Liver (tissue), 8 donors: ENCODE measurements at regions not wholly inside any gene's neighbourhood (a gene's known extent, or its start where the extent isn't known, plus 50 kb on each side); places are given as distances from the start of the nearest gene placed in this dataset.

Experiments
- DNase-seq: peaks from one replicate; pipeline ENCODE4 v3.0.0-alpha.2; 2017; ENCODE audit warnings: low spot score
- H3K27ac ChIP-seq, 2 donors: one replicate each; pipeline ENCODE4 v1.7.0; 2013; ENCODE audit warnings: inconsistent platforms in 2 of 2, low read length in 2 of 2, control low read depth in 1 of 2, low read depth in 1 of 2, mild to moderate bottlenecking in 1 of 2
- H3K27me3 ChIP-seq, 4 donors: one replicate each; pipeline versions ENCODE4 v1.6.1 to v1.7.0; 2013; ENCODE audit warnings: low read length in 3 of 4, inconsistent platforms in 1 of 4, mild to moderate bottlenecking in 1 of 4, moderate library complexity in 1 of 4; ENCODE audit not compliant: control insufficient read depth in 4 of 4, insufficient read depth in 4 of 4
- H3K36me3 ChIP-seq, 4 donors: one replicate each; pipeline versions ENCODE4 v1.6.1 to v1.7.0; 2013; ENCODE audit warnings: low read length in 3 of 4, mild to moderate bottlenecking in 3 of 4, low read depth in 1 of 4, moderate library complexity in 1 of 4; ENCODE audit not compliant: control insufficient read depth in 4 of 4, insufficient read depth in 3 of 4
- H3K4me1 ChIP-seq, 4 donors: one replicate each; pipeline versions ENCODE4 v1.6.1 to v1.7.0; 2013; ENCODE audit warnings: low read length in 3 of 4, mild to moderate bottlenecking in 3 of 4, moderate library complexity in 1 of 4; ENCODE audit not compliant: control insufficient read depth in 4 of 4, insufficient read depth in 4 of 4
- H3K4me3 ChIP-seq, 3 donors: one replicate each; pipeline versions ENCODE4 v1.6.1 to v1.7.0; 2013; ENCODE audit warnings: low read length in 3 of 3, control low read depth in 1 of 3, low read depth in 1 of 3, mild to moderate bottlenecking in 1 of 3
- H3K9ac ChIP-seq, 2 donors: one replicate each; pipeline ENCODE4 v1.7.0; 2013; ENCODE audit warnings: low read length in 2 of 2, mild to moderate bottlenecking in 2 of 2, moderate library complexity in 2 of 2, control low read depth in 1 of 2, low read depth in 1 of 2
- H3K9me3 ChIP-seq, 4 donors: one replicate each; pipeline versions ENCODE4 v1.6.1 to v1.7.0; 2013; ENCODE audit warnings: low read length in 3 of 4; ENCODE audit not compliant: control insufficient read depth in 4 of 4
- EGR1 ChIP-seq, 2 donors: IDR thresholded peaks; 2 replicates each; pipeline ENCODE4 v1.6.1; 2016 to 2018; ENCODE audit warnings: antibody characterized with exemption in 2 of 2, low read depth in 2 of 2
- FOXA1 ChIP-seq: IDR thresholded peaks from 2 replicates; pipeline ENCODE4 v1.6.1; 2016; ENCODE audit warnings: antibody characterized with exemption
- FOXA2 ChIP-seq: IDR thresholded peaks from 2 replicates; pipeline ENCODE4 v1.6.1; 2016; ENCODE audit warnings: antibody characterized with exemption
- GABPA ChIP-seq, 2 donors: IDR thresholded peaks in 1 of 2; conservative IDR thresholded peaks in 1 of 2; 2 replicates each; pipeline ENCODE4 v1.6.1; 2016; ENCODE audit warnings: antibody characterized with exemption in 2 of 2, mild to moderate bottlenecking in 1 of 2, moderate library complexity in 1 of 2
- HNF4A ChIP-seq, 2 donors: conservative IDR thresholded peaks; 2 replicates each; pipeline ENCODE4 v1.6.1; 2016; ENCODE audit warnings: antibody characterized with exemption in 2 of 2, mild to moderate bottlenecking in 2 of 2
- HNF4G ChIP-seq: IDR thresholded peaks from 2 replicates; pipeline ENCODE4 v1.6.1; 2016; ENCODE audit warnings: antibody characterized with exemption
- JUND ChIP-seq, 2 donors: IDR thresholded peaks; 2 replicates each; pipeline ENCODE4 v1.6.1; 2016; ENCODE audit warnings: antibody characterized with exemption in 2 of 2
- NR2F2 ChIP-seq: IDR thresholded peaks from 2 replicates; pipeline ENCODE4 v1.6.1; 2016; ENCODE audit warnings: antibody characterized with exemption
- RAD21 ChIP-seq, 2 donors: IDR thresholded peaks; 2 replicates each; pipeline ENCODE4 v1.6.1; 2016; ENCODE audit warnings: antibody characterized with exemption in 2 of 2, mild to moderate bottlenecking in 2 of 2
- RXRA ChIP-seq, 2 donors: IDR thresholded peaks; 2 replicates each; pipeline ENCODE4 v1.6.1; 2017 to 2018; ENCODE audit warnings: antibody characterized with exemption in 2 of 2, mild to moderate bottlenecking in 1 of 2
- SP1 ChIP-seq: IDR thresholded peaks from 2 replicates; pipeline ENCODE4 v1.6.1; 2018; ENCODE audit warnings: antibody characterized with exemption, mild to moderate bottlenecking
- TAF1 ChIP-seq: conservative IDR thresholded peaks from 2 replicates; pipeline ENCODE4 v1.6.1; 2016; ENCODE audit warnings: antibody characterized with exemption, mild to moderate bottlenecking
- YY1 ChIP-seq: IDR thresholded peaks from 2 replicates; pipeline ENCODE4 v1.6.1; 2016; ENCODE audit warnings: antibody characterized with exemption, mild to moderate bottlenecking
- ZBTB33 ChIP-seq: IDR thresholded peaks from 2 replicates; pipeline ENCODE4 v1.6.1; 2016; ENCODE audit warnings: antibody characterized with exemption
- WGBS: extraction: QIAGEN DNeasy Blood & Tissue Kit; methylation state at CpG from one replicate; pipeline ENCODE4 v1.1.7; 2013; 5-methylcytosine and 5-hydroxymethylcytosine counted together
- TF ChIP-seq, protein P1 (sequence below): fragments of 150-350 bp; IDR thresholded peaks from 2 replicates; pipeline ENCODE4 v1.5.1; 2017; ENCODE audit warnings: improper control_type of control experiment, low read depth, low read length; ENCODE audit not compliant: missing input control
- TF ChIP-seq, protein P2 (sequence below): IDR thresholded peaks from 2 replicates; pipeline ENCODE4 v1.6.1; 2016; ENCODE audit warnings: antibody characterized with exemption
- donor health status: healthy.
- donor health status: healthy.
- donor health status: healthy.
- donor health status: healthy.
- donor health status: healthy.

GRCh38 chr9:95645579-95645978 lies 128.8 kb upstream of the PTCH1 start (continued):
- TF ChIP-seq, protein P1, sequence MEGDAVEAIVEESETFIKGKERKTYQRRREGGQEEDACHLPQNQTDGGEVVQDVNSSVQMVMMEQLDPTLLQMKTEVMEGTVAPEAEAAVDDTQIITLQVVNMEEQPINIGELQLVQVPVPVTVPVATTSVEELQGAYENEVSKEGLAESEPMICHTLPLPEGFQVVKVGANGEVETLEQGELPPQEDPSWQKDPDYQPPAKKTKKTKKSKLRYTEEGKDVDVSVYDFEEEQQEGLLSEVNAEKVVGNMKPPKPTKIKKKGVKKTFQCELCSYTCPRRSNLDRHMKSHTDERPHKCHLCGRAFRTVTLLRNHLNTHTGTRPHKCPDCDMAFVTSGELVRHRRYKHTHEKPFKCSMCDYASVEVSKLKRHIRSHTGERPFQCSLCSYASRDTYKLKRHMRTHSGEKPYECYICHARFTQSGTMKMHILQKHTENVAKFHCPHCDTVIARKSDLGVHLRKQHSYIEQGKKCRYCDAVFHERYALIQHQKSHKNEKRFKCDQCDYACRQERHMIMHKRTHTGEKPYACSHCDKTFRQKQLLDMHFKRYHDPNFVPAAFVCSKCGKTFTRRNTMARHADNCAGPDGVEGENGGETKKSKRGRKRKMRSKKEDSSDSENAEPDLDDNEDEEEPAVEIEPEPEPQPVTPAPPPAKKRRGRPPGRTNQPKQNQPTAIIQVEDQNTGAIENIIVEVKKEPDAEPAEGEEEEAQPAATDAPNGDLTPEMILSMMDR: no peak
- TF ChIP-seq YY1 (no peak), HNF4A (conservative IDR thresholded peaks at IDR 0.05) (no peak), EGR1 (IDR thresholded peaks at IDR 0.05; ENCODE audit: low read depth in 2 of 2) (no peak), NR2F2 (no peak), FOXA2 (no peak), RAD21 (IDR thresholded peaks at IDR 0.05) (no peak)

DNA sequence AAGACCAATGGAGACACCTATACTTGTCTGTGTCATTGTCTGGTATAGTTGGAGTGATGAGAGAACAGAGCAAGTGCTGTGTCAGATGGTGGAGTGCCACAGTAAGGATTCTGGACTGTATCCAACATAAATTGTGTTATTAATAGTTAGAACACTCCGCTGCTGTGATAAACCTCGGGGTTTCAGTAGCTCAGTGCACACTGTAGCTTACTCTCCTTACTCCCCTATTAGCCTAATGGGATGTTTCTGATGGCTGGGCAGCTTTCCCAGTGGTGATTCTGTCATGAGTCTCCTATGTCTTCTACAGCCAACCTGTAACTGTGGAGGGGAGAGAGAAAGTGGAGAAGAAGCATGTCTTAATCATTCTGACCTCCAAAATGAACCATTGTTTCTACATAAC lies 127.6 kb upstream of the PTCH1 start:
- Histone ChIP-seq H3K27me3 (no peaks in the 10 kb centered on the region), H3K4me3 (no peak overlapping the region), H3K4me1 (no peaks in the 10 kb centered on the region), H3K9me3 (no peaks in the 10 kb centered on the region), H3K9ac (no peak overlapping the region), H3K36me3 (no peaks in the 10 kb centered on the region), H3K27ac (no peak overlapping the region)
- TF ChIP-seq GABPA (IDR thresholded peaks at IDR 0.05 in 1 of 2, conservative IDR thresholded peaks at IDR 0.05 in 1 of 2) (no peak), HNF4A (conservative IDR thresholded peaks at IDR 0.05) (no peak), JUND (IDR thresholded peaks at IDR 0.05) (no peak), HNF4G (no peak), FOXA1 (no peak), YY1 (no peak), EGR1 (IDR thresholded peaks at IDR 0.05; ENCODE audit: low read depth in 2 of 2) (no peak), RXRA (IDR thresholded peaks at IDR 0.05) (no peak), RAD21 (IDR thresholded peaks at IDR 0.05) (no peak), ZBTB33 (no peak), SP1 (no peak), FOXA2 (no peak)
- TF ChIP-seq, protein P2, sequence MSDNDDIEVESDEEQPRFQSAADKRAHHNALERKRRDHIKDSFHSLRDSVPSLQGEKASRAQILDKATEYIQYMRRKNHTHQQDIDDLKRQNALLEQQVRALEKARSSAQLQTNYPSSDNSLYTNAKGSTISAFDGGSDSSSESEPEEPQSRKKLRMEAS: no peak
- TF ChIP-seq, protein P1: no peak
- WGBS: 83% methylated on average over 2 of the region's 2 CpGs
- DNase-seq: no peak

- DNase-seq: no peak
- H3K9me3 ChIP-seq: no peaks in the 10 kb centered on the region
- H3K4me3 ChIP-seq: no peak overlapping the region
- no peaks in the 10 kb centered on the region for H3K27me3 ChIP-seq
- no peaks in the 10 kb centered on the region for H3K4me1 ChIP-seq
- no peak overlapping the region for H3K27ac ChIP-seq
- H3K9ac ChIP-seq: no peak overlapping the region
- 69% methylated on average over 4 of the region's 4 CpGs for WGBS
- no peaks in the 10 kb centered on the region for H3K36me3 ChIP-seq
- TF ChIP-seq, protein P2: no peak
- TF ChIP-seq TAF1 (no peak), JUND (IDR thresholded peaks at IDR 0.05) (no peak), ZBTB33 (no peak), GABPA (IDR thresholded peaks at IDR 0.05 in 1 of 2, conservative IDR thresholded peaks at IDR 0.05 in 1 of 2) (no peak), SP1 (no peak), NR2F2 (no peak)
- TF ChIP-seq, protein P1: no peak
Measured at GRCh38 chr9:95643619-95644018, 126.8 kb upstream of the PTCH1 start.
